Erythroblast (primary cell): ENCODE measurements at regions not wholly inside any gene's neighbourhood (a gene's known extent, or its start where the extent isn't known, plus 50 kb on each side); places are given as distances from the start of the nearest gene placed in this dataset.

Experiments
- GATA1 ChIP-seq: IDR thresholded peaks from 2 replicates; pipeline ENCODE4 v1.6.1; 2011; ENCODE audit warnings: low read depth, mild to moderate bottlenecking, control low read depth, low read length, moderate library complexity
- POLR2A ChIP-seq: IDR thresholded peaks from 2 replicates; pipeline ENCODE4 v1.6.1; 2011; ENCODE audit warnings: mild to moderate bottlenecking, low read length

DNA sequence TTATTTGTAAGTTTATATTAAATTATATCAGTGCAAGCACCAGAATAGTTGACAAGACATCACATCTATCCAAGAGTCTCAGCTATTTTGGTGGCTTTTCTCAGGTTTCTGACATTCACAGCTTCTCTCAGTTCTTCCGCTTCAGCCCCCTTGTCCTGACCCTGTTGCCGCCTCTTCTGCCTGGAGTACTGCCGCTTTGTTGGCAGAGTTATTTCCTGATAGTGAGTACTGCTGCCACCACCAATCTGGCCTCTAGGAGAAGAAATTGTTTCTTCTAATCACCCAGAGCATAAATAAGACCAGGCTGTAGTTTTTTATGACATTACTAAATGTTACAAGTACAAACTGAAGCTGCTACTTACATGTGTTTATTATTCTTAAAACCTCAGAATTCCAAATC lies 470.1 kb downstream of the NSUN3 start:
- no peak for TF ChIP-seq POLR2A
- TF ChIP-seq GATA1: no peak
